CD4-positive, alpha-beta T cell treated with Interleukin-6 for 4 hours (primary cell): ENCODE measurements at regions not wholly inside any gene's neighbourhood (a gene's known extent, or its start where the extent isn't known, plus 50 kb on each side); places are given as distances from the start of the nearest gene placed in this dataset.
"Not testable (repeated sequence)": the region's sequence is repeated elsewhere in the genome, so short reads cannot be mapped to it uniquely, and the experiment has no call there.

Experiments
- DNase-seq: peaks from one replicate; pipeline ENCODE4 v3.0.0-alpha.2; 2020; ENCODE audit warnings: mixed read lengths

- no peak for DNase-seq
These were observed 294.1 kb upstream of the TUT7 start for GRCh38 chr9:86648156-86648827.

GRCh38 chr9:86645303-86645702, 291.1 kb upstream of the TUT7 start:
- DNase-seq = no peak

- DNase-seq = no peak
These were observed 290.4 kb upstream of the TUT7 start for GRCh38 chr9:86644675-86645034.

- DNase-seq = no peak
These were observed 289.9 kb upstream of the TUT7 start for GRCh38 chr9:86643946-86644674.

- no peak for DNase-seq
These were observed 288.5 kb upstream of the TUT7 start for GRCh38 chr9:86642721-86643120.

GRCh38 chr9:86641970-86642369, 287.8 kb upstream of the TUT7 start:
- DNase-seq = no peak

GRCh38 chr9:86639899-86640379, 285.7 kb upstream of the TUT7 start:
- DNase-seq = no peak

GRCh38 chr9:86639287-86639686, 285.1 kb upstream of the TUT7 start:
- no peak for DNase-seq

GRCh38 chr9:86638109-86638508, 283.9 kb upstream of the TUT7 start:
- DNase-seq = no peak

GRCh38 chr9:86637515-86637914, 283.3 kb upstream of the TUT7 start:
- DNase-seq = no peak

- DNase-seq = no peak
These were observed 282.3 kb upstream of the TUT7 start for GRCh38 chr9:86636519-86636918.

- no peak for DNase-seq
These were observed 281.8 kb upstream of the TUT7 start for GRCh38 chr9:86636038-86636437.

GRCh38 chr9:86634501-86634900, 280.3 kb upstream of the TUT7 start:
- DNase-seq = no peak

GRCh38 chr9:86633945-86634344, 279.7 kb upstream of the TUT7 start:
- DNase-seq = no peak

GRCh38 chr9:86632537-86632936, 278.3 kb upstream of the TUT7 start:
- DNase-seq = no peak

GRCh38 chr9:86629530-86629929, 275.3 kb upstream of the TUT7 start:
- DNase-seq = no peak

GRCh38 chr9:86626802-86627201, 272.6 kb upstream of the TUT7 start:
- no peak for DNase-seq

- no peak for DNase-seq
These were observed 270.4 kb upstream of the TUT7 start for GRCh38 chr9:86624630-86625029.

- DNase-seq = no peak
These were observed 260.9 kb upstream of the TUT7 start for GRCh38 chr9:86614871-86615849.

- DNase-seq = no peak
These were observed 259.7 kb upstream of the TUT7 start for GRCh38 chr9:86613943-86614342.

- DNase-seq = not testable (repeated sequence)
These were observed 257.3 kb upstream of the TUT7 start for GRCh38 chr9:86611534-86611933.

GRCh38 chr9:86605303-86605702, 251.1 kb upstream of the TUT7 start:
- DNase-seq = no peak

- no peak for DNase-seq
These were observed 250.5 kb upstream of the TUT7 start for GRCh38 chr9:86604741-86605140.
